Embryonic facial prominence (tissue), 1 donor: ENCODE measurements at regions not wholly inside any gene's neighbourhood (a gene's known extent, or its start where the extent isn't known, plus 50 kb on each side); places are given as distances from the start of the nearest gene placed in this dataset.
"Not testable (repeated sequence)": the region's sequence is repeated elsewhere in the genome, so short reads cannot be mapped to it uniquely, and the experiment has no call there.

Experiments
- DNase-seq: peaks from one replicate; pipeline ENCODE4 v3.0.0-alpha.2; 2016; ENCODE audit errors: extremely low spot score

DNA sequence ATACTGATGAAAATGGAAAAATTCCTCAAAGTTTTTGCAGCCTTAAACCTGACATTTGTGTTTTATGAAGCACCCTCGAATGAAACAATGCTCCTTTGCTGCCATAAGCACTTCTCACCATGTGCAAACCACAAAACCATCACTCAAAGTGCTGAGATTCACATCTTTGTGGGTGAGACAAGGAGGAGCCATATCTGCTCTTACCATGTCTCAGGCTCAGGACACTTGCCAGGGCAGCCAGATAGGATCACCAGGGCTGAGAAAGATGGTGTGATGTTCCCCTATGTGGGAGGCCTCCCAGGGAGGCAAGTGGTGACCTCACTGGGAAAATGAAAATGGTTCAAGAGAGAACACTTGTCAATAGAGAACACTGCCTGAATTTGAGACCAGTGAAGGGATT, 120.4 kb downstream of the CCDC34 start:
- no peak for DNase-seq

DNA sequence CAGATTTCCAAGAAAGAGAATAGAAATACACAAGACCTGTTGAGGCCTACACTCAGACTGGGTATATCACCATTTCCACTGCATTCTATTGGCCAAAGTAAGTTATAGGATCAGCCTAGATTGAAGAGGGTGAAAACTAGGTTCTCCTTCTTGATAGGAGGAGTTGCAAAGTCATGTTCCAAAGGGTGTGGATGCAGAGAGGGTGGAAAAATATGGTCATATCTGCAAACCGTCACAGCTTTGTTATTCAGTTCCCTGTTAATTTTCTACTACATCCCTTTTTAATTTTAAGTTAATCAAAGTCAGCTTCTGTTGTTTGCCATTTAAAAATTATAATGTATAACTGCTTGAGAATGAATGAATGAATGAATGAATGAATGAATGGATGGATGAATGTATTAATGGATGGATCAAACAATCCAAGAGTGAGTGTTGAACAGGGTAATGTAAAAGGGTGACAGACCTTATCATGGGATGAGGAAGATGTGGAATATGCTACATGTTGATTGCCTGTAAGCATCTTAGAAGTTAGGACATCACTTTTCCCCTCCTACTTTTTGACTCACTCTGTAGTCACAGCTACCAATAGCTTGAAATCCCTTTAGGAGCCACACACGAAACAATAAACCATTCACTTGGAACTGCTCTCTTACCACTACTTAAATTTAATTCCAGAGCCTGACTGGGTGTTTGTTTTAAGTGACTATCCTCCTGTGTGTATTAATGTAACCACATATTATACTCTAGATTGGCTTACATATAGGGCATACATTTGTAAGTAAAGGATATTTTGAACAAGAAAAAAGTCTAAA, 121.5 kb downstream of the CCDC34 start:
- DNase-seq: no peak

DNA sequence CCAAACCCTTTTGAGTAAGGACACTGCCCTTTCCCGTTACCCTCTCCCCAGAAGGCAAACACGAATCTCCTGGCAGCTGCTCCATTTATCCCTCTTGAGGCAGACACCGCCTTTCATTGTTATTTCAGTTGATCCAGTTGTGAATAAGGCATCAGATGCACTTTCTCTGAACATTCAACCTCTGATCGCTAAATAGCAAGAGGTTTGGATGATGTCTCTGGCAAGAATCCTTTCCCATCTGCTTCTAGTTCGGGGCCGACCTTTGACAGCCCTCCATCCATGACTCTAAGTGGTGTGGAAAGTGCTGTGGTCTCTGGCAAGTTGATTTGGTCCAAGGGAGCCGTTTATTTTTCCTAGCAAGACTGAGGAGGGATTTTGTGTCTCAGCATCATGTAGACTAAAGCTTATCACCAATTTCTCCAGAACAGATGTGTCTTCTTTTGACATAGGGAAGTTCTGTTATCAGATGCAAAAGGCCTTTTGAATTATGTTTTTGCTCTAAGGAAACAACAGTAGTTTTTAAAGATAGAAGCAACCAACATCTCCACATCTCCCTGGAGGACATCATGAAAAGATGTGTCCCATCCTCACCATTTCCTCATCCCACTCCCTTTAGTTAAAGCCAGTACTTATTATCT, 123.6 kb downstream of the CCDC34 start:
- no peak for DNase-seq

DNA sequence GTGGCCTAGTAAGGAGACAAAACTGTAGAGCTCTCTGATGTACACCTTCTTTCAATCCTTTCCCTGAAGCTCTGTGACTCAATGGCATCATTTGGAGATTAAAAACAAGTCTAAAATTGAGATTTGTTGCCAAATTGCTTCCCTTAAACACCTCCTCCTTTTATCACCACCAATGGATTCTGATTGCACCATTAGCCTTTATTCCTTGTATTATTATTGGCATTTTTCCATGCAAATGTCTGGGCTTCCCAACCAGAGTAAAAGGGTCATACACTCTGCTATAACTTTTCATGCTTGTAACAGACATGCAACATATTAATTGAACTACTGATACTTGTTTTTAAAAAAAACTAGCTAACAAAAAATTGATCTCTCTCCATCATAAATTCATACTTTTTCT, 124.2 kb downstream of the CCDC34 start:
- DNase-seq: no peak

DNA sequence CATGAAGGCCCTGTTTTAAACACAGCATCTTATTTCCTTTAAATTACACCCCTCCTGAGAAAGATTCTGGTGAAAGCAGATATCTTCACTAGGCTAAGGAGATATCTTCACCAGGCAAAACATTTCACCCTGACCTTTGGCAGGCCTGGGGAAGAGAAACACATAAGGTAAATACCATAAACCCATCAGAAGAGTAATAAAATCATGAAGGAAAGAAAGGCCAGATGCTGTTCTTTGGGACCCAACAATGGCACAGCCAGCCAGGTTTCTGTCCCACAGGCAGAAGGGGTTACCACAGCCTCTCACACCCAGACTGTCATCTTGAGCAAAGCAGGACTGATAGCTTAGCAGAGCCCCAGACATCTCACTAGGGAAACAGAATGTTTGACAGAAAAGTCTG, 125.4 kb downstream of the CCDC34 start:
- DNase-seq: no peak

DNA sequence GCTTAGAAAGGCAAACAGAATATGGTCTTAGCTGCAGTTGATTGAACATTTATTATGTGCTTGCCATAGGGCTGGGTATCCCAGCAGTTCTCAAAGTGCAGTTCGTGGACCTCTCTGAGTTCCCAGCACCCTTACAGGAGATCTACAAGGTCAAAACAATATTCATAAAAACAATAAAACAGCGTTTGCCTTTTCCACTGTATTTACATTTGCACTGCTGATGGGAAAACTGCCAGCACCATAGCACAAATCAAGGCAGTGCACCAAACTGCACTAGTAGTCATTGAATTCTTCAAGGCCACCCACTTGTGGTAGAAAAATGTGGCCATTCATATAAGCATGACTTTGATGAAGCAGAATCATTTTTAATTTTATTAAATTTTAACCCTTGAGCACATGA, 128.1 kb downstream of the CCDC34 start:
- no peak for DNase-seq

DNA sequence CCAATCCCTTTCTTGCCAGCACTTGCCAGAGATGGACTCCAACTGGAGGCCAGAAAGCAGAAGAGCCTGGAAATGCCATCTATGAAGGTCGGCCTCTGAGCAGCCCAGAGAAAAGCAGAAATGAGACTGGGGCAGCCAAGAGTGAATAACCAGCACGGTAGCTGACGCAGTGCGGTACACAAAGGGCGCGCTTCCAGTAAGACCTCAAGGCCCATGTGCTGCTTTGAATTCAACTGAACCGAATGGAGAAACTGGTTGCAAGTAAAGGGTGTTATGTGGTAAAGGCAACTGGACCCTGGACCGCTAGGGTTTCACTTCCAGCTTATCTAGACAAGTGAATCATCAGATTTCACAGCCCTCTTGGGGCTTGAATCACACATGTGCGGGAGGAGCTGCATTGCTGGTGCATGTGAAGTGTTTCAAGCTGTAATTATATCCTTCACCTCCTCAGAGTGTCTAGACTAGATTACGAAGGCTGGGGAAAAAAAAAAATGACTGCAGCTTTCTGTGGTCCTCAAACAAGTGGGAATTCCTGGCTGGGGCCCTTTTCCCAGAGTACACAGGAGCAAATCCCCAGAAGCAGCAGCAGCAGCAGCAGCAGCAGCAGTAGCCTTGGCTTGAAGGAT, 128.9 kb downstream of the CCDC34 start:
- no peak for DNase-seq

DNA sequence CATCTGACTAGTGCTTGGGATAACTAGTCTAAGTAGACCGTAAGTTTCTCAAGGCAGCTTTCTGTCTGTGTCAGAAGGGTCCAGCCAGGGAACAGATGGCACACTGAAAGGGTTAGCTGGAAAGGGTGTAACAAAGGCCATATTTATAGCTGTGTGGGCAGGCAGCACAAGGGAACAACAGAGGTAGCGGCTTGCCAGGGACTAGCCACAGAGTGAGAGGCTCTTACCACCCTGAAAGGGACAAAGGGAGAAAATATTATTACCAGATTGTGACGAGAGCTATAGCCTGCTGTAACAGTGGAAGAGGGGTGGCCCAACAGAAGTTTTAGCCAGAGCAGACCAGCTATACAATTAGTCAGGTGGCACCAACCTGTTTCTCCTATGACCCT, 129.4 kb downstream of the CCDC34 start:
- no peak for DNase-seq

DNA sequence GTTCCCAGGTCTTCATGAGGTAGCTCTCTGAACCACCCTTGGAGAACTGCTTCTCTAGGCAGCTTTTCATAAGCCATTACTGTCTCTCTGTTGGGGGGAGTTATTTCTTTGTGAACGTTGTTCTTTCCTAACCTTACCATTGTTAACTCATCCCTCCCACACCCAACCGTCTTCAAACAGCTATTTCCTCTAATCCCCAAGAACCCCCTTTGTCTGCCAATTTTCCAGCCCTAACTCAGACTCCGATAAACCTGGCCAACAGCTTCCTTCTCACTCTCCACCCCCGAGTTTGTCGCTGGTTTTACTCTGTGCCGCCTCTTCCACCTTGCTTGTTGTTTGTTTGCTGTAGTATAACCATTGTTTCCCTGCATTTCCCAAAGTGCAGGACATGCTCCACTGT, 131.5 kb downstream of the CCDC34 start:
- no peak for DNase-seq

DNA sequence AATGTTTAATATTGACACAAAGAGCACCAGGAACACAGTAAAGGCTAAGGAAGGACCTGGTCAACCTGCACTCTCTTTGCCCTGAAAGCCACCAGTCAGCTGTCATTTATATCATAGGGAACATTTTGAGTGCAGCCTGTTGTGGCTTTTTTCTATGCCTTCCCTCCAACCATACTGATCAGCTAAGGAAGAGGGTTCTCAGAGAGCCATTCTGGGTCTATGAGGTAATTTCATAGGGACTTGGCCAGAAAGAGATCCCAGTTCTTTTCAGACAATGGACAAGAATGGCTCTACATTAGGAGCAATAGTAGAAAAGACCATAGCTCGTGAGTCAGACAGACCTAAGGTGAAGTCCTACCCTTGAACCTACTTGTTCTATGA, 132.8 kb downstream of the CCDC34 start:
- DNase-seq: no peak

DNA sequence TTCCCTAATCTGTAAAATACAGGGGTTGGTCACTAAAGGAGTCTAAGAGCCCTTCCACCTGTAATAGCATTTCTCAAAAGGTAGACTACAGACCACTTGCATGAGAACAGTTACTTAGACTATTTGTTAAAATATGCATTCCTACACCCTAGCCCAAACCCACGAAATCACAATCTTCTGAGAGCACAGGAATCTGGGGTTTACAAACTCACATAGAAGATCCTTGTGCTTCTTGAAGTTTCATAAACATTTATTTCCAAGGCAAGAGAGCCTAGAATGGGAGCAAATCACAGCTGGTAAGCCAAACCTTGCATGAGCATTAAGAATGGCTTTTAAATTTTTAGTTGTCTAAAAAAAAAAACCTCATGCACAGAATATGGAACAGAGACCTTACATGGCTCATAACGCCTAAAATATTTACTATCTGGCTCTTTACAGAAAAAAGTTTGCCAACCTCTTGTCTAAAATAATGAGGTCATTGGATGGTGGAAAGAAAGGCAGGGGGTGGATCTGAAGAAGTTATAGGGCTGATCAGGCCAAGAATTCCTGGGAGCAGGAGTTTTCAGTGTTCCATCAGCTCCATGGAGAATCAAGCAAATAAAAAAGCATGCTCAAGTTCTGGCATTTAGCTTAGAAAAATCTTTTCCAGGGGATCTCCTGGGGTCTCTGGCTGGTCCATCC, 133.4 kb downstream of the CCDC34 start:
- DNase-seq: no peak

DNA sequence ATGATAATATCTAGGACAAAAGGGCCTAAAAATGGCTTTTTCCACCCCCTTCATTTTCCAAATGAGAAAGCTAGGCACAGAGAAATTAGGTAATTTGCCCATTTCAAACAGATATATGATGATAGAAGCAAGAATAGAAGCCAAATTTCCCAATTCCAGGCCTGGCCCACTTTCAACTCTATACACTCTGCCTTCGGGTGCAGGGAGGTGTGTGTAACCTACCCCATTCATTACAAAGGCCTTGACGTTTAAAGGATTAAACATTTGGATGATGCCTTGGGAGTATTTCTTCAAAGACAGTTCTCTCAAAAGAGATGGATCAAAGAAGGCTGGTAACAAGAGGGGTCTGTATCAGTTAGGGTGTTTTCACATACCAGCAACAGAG, 134.1 kb downstream of the CCDC34 start:
- no peak for DNase-seq

DNA sequence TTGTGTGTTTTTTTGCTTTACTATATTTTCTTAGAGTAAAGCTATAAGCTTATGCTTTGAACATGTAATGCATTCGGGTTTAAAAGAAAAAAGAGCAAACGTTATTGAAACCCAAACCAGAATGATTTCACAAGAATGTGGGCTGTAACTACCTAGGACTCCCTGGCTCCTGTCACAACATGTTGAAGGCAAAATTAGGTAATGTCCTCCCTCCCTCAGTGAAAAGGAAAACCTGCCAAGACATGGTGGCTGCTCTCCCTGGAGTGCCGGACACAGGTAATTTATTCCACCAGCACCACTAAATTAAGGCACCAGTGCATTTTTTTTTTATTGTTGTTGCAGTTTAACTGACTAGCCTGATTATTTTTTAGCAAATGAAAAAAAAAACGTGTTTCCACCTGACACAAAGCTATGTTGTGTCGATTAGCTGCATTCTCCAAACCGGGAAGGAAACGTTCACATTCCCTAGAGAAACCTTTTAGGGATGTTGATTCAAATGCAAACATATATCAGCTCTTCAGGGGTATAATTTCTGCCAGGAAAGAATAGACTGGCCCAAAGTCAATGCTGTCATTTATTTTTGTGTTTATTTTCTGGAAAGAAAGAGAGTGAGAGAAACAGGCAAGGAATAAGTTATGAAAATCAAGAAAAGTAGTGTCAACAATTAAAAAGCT, 134.6 kb downstream of the CCDC34 start:
- DNase-seq: no peak

DNA sequence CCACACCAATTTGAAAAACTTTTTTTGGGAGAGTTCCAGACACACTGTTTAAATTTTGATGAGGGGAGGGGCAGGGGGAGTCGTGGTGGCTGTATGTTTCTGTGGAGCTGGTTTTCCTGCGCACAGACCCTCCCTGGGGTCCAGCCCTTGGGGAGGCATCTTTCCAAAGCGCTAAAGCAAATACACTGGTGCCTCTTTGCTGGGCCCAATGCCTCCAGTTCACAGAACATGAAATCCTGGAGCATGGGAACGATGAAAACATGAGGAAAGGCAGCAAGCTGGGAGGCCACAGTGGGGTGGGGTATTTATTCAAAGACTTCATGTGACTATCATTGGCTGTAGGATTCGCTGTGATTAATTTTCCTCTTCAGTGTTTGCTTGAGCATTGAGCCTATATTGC, 135.3 kb downstream of the CCDC34 start:
- DNase-seq: no peak

DNA sequence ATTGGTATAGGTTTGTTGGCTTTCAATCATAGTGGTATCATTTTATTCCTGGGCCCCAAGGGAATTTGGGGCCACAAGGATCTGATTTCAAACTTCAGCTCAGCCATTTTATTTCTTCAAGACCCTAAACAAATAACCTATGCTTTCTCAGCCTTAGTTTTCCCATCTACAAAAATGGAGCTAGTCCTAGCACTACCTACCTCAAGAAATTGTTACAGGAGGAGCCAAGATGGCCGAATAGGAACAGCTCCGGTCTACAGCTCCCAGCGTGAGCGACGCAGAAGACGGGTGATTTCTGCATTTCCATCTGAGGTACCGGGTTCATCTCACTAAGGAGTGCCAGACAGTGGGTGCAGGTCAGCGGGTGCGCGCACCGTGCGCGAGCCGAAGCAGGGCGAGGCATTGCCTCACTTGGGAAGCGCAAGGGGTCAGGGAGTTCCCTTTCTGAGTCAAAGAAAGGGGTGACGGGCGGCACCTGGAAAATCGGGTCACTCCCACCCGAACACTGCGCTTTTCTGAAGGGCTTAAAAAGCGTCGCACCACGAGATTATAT, 143.5 kb downstream of the CCDC34 start:
- DNase-seq: not testable (repeated sequence)

DNA sequence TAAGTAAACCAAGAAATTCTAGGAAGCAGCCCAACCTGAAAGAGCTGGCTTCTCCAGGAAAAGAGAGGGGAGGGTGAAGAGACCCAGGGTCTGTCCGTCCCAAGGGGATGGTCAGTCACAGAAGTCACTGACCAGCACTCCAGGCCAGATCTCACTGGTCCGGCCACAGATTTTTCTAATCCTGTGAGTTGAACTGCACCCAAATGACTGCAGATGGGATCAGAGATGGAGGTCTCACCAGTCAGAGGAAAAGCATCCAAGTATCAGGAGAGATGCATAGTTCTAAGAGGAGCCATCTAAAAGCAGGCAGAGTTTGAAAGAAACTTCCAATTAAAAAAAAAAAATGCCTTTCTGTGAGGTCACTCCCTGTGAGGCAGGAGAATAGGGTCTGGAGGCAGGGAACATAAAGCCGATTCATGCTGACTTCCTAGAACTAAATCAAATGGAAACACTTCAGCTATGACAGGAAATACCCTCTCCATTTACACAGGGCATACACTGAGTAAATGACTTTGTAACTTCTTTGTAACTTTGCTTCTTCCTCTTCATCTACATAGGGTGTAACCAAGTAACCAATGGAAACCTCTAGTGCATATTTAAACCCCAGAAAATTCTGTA, 144.5 kb downstream of the CCDC34 start:
- no peak for DNase-seq

DNA sequence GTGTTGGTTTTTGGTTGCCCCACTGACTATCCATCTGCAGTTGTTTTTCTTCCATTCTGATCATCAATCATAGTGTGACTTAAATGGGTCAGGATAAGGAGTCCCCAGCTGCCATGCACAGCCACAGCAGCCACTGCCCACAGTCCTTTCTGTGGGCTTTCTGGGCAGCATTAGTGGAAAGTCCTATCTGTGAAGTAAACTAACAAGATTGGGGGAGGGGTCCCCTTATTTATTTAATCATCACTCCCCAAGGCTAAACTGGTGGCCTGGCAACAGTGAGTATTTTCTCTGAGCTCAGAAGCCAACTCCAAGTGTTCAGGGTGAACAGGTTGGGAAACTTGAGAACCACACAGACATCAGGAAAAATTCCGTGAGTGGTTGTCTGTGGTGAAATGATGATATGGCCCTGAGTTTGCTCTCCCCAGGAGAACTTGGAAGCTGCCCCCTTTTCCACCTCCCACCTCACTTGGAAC, 145.0 kb downstream of the CCDC34 start:
- no peak for DNase-seq

DNA sequence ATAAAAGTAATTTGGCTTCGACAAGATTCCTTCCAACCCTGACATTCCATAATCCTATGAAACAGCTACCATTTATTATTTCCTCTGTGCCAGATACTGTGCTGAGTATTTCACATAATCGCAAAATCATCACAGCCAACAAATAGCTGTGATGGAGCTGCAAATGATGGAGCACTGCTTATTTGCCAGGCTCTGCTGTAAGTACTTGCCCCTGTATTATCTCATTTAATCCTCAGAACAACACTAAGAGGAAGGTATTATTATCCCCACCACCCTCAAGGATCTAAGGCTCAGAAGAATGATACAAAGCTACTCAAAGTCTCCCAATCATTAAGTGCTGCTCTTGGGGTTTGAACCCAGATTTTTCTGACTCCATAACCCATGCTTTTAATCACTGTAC, 145.5 kb downstream of the CCDC34 start:
- DNase-seq: no peak

DNA sequence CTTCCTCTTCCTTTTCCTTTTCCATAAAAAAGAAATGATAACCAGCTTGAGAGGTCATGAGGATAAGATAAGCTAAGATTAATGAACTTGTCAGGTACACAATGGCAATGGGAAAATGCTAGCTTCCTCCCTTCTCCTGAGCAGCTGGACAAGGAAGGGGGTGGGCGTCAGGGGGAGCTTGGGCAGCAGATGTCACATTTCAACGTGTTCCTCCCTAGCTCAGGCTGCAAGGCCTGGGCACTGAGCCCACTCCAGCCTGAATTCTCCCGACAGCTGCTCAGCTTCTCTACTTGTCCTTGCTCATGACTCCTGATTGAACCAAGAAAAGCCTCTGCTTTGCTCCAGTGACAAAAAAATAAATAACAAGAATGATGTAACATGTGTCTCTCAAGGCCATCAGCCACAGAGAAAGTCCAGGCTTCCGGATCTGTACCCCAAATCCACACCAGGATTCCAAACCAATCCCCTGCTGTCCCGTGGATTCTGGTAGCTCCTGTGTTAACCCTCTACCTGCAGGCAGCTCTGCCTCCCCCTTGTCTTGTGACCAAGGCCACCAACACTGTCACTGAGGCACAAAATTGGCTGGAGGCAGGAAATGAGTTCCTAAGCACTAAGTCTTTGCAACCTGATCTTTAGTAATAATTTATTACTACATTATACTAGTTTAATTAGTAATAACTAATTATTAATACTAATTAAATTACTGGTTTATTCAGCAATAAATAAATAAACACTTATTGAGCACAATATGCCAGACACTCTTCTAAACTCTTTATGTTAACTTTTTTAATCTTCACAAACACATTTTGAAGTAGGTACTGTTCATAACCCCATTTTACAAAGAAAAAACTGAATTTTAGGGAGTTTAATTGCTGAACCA, 146.5 kb downstream of the CCDC34 start:
- DNase-seq: no peak
